DMS79 treated with DMSO at 0.1 percent for 48 hours (cell line): ENCODE measurements at regions not wholly inside any gene's neighbourhood (a gene's known extent, or its start where the extent isn't known, plus 50 kb on each side); places are given as distances from the start of the nearest gene placed in this dataset.

Source experiments
- DNase-seq: peaks from one replicate; lab custom pipeline; 2025; lab: John Stamatoyannopoulos, UW

DNA sequence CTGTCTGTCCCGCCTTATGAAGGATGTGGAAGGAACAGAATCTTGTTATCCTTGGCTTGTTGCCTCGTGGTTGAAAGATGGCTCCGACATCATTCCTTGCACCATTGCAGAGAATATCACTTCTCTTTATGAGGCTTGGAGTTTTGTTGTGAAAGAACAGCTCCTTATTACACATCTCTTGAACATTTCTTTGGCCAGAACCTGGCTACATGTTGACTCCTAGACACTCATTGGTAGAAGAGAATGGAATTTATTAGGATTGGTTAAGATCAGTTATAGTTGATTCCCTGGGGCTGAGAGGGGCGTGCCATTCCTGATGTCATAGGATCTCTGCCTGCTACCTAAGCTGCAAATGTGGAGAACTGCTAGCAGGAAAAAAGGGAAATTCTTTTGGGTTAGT lies 180.5 kb upstream of the CTBP2 start:
- no peak for DNase-seq

DNA sequence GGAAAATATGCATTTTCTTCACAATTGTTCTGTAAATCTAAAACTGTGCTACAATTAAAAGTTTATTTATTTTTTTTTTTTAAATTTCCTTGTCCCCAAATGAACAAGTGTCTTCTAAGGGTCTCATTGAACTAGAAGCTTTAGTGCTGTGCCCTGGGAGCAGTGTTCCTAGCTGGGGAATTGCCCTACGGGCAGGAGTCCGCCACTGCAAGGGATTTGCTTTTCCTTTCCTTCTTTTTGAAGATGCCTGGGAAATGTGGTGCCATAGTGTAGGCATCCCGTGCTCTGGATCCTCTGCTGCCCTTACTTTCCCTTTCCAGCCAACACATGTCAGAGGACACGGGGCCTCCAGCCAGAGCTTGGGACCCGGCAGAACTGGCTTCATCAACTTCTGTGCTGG lies 177.1 kb upstream of the CTBP2 start:
- no peak for DNase-seq

DNA sequence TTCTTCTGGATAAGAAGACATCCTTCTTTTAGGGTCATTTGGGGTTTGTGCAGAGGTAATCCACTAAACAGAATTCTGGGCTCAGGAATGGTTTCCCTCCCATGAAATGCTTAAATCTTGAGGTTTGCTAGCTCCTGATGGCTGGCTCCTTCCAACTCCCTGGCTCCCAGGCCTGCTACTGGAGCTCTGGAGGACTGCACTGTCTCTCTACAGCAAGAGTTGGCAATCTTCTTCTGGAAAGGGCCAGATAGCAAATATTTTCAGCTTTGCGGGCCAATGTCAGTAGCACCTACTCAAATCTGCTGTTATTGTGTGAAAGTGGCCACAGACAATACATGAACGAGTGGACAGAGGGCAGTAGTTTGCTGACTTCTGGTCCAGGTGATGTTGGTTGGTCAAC lies 174.2 kb upstream of the CTBP2 start:
- DNase-seq: no peak

DNA sequence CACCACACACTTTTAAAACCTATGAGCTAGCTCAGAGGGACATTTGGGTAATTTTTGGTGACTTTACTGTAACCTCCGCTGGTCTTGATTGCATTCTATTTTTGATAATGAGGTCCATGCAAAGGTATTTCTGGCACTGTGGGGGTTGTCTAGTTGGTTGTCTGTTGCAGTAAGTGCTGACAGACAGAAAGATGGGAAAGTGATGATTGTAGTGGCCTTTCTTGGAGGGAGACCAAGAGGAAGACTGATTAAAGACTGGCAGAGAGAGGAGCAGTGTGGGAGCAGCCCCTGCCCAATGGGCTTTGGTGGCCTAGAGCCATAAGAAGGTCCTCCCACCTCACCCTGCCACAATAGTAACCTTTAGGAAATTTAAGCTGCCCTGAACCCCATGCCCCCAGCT lies 173.4 kb upstream of the CTBP2 start:
- DNase-seq: no peak

DNA sequence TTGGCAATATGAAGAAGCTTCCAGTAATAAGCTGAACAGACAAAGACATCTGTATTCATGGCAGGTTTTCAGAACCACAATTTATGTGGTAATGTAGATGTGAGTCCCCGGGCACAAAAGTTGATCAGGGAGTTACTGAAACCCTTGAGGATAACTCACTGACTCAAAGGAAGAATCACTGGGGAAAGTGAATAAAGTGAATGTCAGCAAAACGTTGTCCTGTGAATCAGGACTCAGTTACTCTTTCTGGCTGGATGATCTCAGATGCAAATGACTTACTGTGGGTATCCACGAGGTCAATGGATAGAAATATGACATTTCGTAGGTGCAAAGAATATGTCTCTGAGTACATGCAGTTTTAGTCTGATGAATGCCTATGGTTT lies 172.8 kb upstream of the CTBP2 start:
- no peak for DNase-seq

DNA sequence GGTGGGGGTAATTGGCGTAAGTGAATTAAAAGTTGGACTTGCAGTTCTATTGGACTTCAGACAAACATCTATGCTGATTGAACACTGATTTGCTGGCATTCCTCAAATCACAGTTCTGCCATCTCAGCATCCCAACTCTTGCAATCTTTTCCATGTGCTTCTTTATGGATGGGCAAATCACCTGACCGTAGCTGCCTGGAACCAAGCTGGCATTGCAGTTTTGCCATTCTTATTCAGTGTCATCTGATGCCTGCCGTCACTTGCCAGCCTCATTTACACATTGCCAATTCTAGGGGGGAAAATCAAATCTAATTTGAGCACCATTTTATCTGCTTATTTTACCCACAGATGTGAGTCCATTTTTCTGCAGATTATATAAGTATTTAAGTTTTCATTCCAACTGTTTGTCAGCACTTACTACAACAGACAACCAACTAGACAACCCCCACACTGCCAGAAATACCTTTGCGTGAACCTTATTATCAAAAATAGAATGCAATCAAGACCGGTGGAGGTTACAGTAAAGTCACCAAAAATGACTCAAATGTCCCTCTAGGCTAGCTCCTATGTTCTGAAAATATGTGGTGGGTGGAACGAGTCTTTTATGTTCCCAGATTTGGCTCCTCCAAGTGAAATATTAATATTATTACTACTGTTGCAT lies 172.3 kb upstream of the CTBP2 start:
- DNase-seq: no peak

DNA sequence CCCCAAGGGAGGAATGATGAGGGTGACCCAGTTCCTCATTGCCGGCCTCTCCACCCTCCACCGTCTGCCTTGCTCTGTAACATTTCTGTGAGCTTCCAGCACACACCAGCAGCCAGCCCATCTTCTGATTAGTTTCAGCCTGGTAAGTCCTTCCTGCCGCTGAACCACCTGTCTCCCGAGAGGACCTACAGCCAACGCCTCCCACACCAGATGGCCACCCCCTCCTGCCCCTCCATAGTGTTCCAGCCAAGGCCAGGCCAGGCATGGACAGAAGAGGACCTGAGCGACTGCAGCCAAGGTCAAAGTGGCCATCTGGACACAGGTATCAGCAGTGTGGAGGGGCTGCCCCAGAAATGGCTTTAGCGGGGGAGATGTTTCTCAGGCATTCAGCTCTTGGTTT lies 170.7 kb upstream of the CTBP2 start:
- no peak for DNase-seq

DNA sequence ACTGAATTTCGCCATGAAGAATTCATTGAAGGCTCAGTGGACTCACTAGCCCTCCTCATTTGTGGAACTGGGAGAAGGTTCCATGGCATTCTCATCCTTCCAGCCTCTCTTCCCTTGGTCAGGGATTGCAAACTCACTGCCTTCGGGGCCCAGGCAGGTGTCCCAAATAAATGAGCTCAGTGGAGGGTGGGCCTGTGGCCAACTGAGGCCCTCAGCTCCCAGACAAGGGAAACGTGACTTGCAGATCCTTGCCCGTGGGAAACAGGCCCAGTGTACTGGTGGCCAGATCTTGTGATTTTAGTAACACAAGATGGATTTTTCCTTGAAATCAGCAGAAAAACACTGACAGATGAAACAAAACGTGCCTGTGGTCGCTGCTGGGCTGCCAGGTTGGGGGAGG lies 168.7 kb upstream of the CTBP2 start:
- no peak for DNase-seq

DNA sequence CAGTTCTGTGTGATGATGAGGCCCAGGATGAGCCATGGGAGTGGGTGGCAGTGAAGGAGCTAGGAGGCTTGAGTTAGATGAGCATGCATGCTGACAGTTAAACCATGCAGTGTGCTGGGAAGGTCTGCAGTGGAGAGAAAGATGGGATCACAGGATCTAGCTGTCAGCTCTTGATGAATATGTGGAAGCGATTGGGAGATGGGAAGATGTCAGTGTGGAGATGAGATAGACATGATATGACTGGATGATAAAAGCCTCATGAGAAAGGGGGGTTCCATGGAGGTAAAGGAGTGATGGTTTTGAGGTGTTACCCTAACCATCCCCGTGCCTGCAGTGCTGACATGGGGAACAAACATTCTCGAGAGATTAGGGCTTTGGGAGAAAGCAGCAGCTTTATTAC lies 165.0 kb upstream of the CTBP2 start:
- no peak for DNase-seq

DNA sequence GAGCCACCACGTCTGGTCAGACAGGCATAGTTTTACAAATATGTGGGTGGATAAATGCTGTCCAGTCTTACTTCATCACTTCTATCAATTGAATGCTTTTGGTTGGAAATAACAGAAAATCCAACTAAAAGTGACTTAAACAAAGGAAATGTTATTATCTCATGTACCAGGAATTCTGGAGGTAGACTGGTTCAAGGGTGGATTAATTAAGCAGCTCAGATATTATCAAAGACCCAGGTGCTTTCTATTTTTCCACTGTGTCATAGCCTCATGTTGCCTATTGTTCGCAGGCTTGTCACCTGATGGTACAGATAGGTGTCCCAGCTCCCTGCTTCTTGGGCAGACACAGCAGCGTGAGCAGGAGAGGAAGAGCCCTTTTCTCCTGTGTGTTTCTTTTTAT lies 156.1 kb upstream of the CTBP2 start:
- no peak for DNase-seq

DNA sequence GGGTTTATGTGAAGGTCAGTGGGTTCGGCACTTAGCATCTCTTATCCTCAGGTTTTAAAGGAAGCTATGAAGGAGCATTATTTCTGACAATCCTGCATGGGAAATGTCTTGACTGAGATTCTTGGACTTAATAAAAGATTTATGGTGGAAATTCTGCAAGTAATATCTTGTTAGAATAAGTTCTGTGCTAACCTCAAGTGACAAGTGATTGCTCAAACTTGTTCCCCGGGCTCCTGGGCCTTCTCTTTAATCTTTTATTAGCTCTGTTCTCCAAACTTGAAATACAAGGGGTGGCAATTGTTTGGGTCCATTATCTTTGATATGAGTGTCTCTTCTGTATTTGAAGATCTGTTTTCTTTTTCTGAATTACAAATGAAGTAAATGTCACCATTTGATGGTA lies 140.6 kb upstream of the CTBP2 start:
- DNase-seq: no peak

DNA sequence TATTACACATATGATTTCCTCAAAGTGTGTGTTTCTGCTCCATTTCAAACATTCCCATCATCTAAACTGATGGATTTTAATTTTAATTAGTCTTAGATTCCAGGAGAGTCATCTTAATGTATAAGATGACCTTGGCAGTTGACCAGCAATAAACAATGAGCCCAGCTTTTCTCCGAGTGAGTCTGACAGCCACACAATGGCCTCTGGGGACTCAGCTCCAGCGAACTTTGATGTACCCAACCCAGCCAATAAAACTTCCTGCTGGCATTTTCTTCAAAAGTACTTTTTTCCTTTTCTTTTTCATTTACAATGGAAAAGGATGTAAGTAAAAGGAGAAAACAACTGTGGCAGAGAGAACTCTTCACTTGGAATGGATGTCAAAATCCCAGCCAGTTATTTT lies 139.1 kb upstream of the CTBP2 start:
- DNase-seq: no peak

DNA sequence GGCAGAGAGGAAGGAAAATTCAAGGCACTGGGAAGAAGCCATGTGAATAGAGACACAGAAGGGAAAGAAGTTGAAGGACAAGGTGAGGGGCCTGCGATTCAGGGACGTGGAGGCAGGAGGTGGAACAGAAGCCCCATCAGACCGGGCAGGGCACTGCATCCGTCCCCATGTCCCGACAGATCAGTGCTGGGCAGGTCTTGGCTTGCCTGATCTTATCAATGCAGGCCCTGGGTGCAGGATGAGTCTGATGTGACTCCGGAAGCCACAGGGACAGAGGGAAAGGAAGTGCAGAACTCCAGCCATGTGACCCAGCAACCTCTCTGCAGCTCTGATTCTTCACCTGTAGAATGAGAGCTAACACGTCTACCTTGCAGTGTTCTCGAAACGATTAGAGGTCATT lies 136.2 kb upstream of the CTBP2 start:
- DNase-seq: no peak

DNA sequence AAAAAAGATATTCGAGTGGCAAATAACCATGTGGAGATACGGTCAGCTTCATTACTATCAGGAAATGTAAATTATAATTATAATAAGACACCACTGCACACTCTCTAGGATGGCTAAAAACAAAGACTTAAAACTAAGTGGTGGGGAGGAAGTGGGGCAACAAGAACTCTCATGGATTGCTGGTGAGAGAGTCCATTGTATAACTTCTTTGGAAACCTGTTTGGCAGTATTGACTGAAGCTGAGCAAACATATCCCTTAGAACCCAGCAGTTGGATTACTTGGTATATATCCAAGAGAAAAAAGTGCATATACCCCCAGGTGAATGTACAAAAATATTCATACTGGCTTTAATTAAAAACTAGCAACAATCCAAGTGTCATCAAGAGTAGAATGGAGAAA lies 133.7 kb upstream of the CTBP2 start:
- no peak for DNase-seq

DNA sequence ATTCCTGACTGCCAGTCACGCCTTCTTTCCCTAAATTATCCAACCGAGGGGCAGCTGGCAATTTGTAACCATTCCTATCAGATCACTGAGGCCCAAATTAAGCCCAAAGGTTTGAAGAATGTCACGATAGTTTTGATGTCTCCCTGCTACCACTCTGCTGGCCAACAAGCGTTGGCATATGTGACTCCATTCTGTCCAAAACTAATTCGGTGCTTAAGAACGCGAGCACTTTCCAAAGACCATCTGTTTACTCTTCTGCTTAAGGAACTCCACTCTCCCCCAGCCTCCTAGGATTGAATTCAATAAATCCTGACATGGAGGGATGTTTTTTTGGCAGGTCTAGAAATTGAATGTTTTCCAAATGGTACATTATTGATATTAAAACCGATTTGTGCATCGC lies 131.5 kb upstream of the CTBP2 start:
- no peak for DNase-seq

DNA sequence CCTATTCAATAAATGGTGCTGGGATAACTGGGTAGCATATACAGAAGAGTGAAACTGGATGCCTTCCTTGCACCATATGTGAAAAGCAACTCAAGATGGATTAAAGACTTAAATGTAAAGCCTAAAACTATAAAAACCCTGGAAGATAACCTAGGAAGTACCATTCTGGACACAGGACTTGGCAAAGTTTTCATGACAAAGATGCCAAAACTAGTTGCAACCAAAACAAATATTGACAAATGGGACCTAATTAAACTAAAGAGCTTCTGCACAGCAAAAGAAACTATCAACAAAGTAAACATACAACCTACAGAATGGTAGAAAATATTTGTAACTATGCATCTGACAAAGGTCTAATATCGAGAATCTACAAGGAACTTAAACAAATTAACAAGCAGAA lies 129.1 kb upstream of the CTBP2 start:
- no peak for DNase-seq

DNA sequence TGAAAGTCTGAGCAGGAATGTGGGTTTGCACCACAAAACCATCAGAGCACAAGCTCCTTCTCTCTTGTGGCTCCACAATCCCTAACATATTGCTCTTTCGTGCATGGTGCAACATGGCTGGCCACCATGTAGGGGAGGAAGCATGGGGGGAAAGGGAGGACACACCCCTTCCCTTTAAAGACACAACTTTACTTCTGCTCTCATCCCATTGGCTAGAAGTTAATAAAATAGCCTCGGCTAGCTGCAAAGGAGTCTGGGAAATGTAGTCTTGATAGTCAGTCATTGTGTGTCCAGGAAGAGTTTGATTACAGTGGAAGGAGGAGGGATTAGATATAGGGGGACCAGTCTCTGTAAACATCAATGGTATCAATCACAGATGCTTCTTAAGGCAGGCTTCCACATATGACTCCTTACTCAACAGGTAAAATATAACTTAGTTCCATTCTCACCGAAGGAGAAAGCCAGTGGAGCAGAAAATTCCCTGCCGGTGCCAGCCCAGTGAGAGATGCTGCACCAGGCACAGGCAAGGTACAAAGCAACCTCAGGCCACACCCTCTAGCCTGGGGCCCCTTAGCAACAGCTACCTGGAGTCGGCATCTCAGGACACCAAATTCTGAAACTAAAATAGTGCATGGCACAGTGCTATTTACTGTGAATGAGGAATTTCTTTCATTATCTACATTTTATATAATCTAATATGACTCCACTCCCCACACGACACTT lies 124.7 kb upstream of the CTBP2 start:
- no peak for DNase-seq

DNA sequence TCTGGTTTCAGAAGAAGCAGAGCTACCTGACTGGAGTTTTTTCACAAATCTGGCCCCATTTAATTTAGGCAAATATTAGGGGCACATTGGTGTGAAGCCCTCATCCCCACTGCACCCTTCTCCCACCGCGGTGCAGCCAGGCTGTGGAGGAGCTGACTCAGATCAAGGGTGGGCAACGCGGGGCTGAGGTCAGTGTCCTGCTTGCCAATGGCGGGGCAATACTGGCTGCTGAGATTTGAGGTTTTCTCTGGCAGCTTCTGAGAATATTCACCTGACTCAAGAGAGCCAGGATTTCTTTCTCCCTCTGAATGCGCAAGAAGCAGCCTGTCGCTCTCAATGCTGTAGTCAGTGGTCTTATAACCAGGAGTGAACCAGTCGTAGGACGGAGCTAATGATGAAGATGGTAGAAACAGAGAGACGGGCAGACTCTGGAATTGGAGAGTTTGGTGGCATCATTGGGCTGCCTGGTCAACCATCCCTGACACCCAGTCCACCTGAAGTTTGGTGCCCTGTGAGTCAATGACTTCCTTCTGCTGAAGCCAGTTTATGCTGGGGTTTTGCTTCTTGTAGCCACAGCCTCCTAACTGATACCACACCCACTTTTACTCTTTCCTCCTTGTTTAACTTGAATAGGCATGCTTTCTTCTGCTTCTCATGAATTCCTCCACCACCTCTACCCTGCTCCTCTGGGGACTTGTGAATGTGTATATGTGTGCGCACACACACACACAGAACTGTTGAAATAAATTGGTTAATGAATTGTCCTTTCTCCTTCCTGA lies 123.7 kb upstream of the CTBP2 start:
- DNase-seq: no peak

DNA sequence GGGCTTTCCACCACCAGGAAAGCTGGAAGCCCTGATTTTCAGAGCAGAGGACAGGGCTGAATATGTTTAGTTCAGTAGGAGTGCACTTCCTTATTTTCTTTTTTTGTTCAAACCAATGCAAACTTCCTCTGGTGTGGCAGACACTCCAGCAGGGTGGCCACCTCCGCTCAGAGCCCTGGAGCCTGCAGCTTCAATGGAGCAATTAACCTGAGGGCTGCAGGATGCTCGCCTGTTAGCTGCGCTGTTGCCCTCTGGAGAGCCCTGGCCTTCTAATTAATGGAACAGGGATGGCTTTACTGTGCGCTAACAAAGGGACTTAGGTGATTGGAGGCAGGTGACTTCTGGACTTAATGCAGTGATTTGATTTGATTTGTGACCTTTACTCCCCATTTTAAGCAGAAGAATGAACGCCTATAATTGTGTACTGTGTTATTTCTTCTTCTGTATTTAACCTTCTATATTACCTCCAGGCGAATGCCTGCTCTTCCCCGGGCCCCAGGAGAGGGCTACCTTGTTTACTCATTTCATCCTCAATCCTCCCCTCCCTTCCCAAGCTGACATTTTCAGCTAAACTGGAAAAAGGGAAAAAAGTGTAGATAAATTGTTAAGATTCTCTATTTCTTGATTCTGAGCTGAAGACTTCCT lies 123.0 kb upstream of the CTBP2 start:
- no peak for DNase-seq

DNA sequence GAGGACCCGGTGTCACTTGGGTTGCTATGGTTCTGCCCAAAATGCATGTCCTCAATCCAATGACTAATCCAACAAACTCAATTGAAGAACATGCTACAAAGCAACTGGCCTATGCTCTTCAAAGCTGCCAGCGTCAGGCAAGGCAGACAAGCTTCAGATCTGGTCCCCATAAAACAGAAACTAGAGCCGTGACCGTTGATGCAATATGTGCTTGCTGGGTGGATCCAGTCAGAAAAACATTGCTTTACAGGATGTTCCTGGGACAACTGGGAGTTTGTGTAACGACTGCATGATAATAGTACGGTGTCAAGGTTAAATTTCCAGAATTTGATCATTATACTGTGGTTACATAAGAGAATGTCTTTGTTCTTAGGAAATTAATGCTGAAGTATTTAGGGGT lies 120.7 kb upstream of the CTBP2 start:
- no peak for DNase-seq

DNA sequence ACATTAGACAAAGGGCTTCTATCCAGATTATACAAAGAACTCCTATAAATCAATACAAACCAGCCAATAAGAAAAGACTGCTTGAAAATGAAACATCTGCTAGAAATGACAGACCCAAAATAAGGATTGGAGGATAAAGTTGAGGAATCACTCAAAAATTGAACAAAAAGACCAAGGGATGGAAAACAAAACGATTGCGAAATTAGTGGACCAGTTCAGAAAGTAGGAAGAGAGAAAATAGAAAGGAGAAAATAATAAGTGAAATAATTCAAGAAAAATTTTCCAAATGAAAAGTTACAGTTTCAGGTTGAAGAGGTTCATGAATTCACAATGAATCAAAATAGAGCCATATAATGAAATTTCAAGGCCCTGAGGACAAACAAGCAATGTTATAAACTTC lies 115.8 kb upstream of the CTBP2 start:
- no peak for DNase-seq

DNA sequence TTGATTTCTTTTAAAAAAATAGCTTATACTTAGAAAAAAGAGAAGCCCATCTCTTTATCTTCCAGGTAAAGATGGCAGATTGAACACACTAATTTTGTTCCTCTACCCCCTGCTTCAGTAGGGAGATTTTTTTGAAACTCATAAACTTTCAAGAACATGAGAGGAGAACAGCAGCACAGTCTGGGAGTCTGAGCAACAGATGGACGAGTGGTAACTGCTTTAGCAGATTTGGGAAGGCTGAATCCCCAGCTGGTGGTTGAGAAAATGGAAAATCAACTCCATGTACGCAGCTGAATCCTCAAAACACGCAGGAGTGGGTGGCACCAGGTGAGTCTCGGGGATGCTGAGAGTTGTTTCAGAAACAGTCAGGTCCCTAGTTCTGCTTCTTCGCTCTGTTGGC lies 114.6 kb upstream of the CTBP2 start:
- DNase-seq: no peak

DNA sequence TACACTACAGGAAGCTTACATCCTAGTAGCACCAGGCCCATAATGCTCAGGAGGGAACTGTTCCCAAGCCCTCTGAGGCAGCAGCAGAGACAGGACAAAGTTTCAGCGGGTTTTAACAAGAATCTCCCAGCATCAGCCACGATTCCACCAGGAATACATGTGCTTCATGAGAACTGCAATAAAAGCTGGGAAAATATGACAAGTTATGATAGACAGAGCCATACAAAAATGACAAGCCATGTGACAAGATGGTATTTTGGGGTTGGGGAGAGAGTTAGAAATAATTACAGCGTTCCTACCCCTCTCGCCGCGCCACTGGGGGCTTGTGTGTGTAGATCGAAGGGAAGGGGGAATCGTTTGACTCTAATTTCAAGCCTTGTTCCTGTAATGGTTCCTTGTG lies 112.7 kb upstream of the CTBP2 start:
- DNase-seq: no peak
